HepG2 (cell line): ENCODE measurements at regions not wholly inside any gene's neighbourhood (a gene's known extent, or its start where the extent isn't known, plus 50 kb on each side); places are given as distances from the start of the nearest gene placed in this dataset.

Experiments used
- ISL2 ChIP-seq: sonication (generic); formaldehyde crosslinking; IDR thresholded peaks from 2 replicates; pipeline ENCODE4 v1.5.0; 2020; ENCODE audit warnings: missing genetic modification reagents
- NFIC ChIP-seq: IDR thresholded peaks from 2 replicates; pipeline ENCODE4 v1.6.1; 2012; ENCODE audit warnings: mild to moderate bottlenecking, low read length, inconsistent platforms
- TFDP2 ChIP-seq: sonication (generic); formaldehyde crosslinking; IDR thresholded peaks from 2 replicates; pipeline ENCODE4 v1.4.0; 2020; ENCODE audit warnings: missing genetic modification reagents
- ZBTB4 ChIP-seq: sonication (generic); formaldehyde crosslinking; IDR thresholded peaks from 2 replicates; pipeline ENCODE4 v1.4.0; 2020; ENCODE audit warnings: missing genetic modification reagents, mild to moderate bottlenecking, borderline replicate concordance
- ZBTB40 ChIP-seq, 2 experiments: fragments of 450-650 bp in 1 of 2; sonication (generic) in 1 of 2; formaldehyde crosslinking in 1 of 2; IDR thresholded peaks; 2 replicates each; pipeline versions ENCODE4 v1.6.1 to v1.8.0; 2016 to 2022; ENCODE audit warnings: antibody characterized with exemption in 1 of 2, mild to moderate bottlenecking in 1 of 2, missing genetic modification reagents in 1 of 2
- ZNF225 ChIP-seq: sonication (generic); formaldehyde crosslinking; IDR thresholded peaks from 2 replicates; pipeline ENCODE4 v1.4.0; 2020; ENCODE audit warnings: mild to moderate bottlenecking, missing genetic modification reagents
- ZNF264 ChIP-seq: sonication (generic); formaldehyde crosslinking; IDR thresholded peaks from 2 replicates; pipeline ENCODE4 v1.4.0; 2020; ENCODE audit warnings: missing genetic modification reagents
- ZNF414 ChIP-seq: sonication (generic); formaldehyde crosslinking; IDR thresholded peaks from 2 replicates; pipeline ENCODE4 v1.5.0; 2020; ENCODE audit warnings: missing genetic modification reagents
- ZNF598 ChIP-seq: sonication (generic); formaldehyde crosslinking; IDR thresholded peaks from 2 replicates; pipeline ENCODE4 v1.5.1; 2020; ENCODE audit warnings: mild to moderate bottlenecking, missing genetic modification reagents, borderline replicate concordance
- TF ChIP-seq, protein P1 (sequence below): sonication (generic); formaldehyde crosslinking; IDR thresholded peaks from 2 replicates; pipeline ENCODE4 v1.5.0; 2020; ENCODE audit warnings: missing genetic modification reagents
- TF ChIP-seq, protein P2 (sequence below): sonication (generic); formaldehyde crosslinking; IDR thresholded peaks from 2 replicates; pipeline ENCODE4 v1.4.0; 2020; ENCODE audit warnings: missing genetic modification reagents, mild to moderate bottlenecking, borderline replicate concordance

DNA sequence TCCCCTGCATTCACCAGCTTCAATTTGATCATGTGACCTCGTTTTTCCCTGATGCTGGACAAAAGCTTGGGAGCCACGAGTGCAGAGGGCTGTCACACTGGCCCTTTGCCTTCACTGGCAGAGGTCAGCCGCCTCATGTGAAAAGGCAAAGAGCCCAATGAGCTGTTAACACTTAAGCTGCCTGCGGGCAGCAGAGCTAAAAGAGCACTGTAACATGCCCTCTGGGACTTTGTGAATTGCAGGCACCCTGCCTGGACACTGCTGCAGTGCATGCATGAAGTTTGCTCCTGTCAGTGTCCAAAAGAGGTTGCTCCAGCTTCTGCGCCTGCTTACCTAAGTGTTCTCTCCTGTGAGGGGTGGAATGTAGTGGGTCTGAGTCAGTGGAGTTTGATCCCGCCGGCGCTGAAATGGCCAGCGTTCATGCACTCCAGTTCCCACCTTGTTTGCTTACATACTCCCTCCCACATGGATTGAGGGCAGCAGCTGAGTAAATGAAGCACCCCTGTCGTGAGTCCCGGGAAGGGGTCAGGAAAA is 193.7 kb downstream of the RFC3 start (continued):
- TF ChIP-seq ZBTB40 (IDR thresholded peaks at IDR 0.05) (no peak), ZBTB40 (CRISPR knock-in tag; IDR thresholded peaks at IDR 0.05) (peak; percentile 75; the same call in 1 of the 2 replicates), ZNF264 (CRISPR knock-in tag) (peak; percentile 60; the same call in 1 of the 2 replicates), ZBTB4 (CRISPR knock-in tag) (peak; percentile 87; the same call in 1 of the 2 replicates), ZNF598 (CRISPR knock-in tag) (peak; percentile 81; the same call in 1 of the 2 replicates), ZNF225 (CRISPR knock-in tag) (no peak), TFDP2 (peak; percentile 64), NFIC (peak; percentile 69; the same call in 1 of the 2 replicates), ZNF414 (CRISPR knock-in tag) (peak; percentile 88), ISL2 (CRISPR knock-in tag) (peak; percentile 73)
- TF ChIP-seq, protein P1, sequence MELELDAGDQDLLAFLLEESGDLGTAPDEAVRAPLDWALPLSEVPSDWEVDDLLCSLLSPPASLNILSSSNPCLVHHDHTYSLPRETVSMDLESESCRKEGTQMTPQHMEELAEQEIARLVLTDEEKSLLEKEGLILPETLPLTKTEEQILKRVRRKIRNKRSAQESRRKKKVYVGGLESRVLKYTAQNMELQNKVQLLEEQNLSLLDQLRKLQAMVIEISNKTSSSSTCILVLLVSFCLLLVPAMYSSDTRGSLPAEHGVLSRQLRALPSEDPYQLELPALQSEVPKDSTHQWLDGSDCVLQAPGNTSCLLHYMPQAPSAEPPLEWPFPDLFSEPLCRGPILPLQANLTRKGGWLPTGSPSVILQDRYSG (CRISPR knock-in tag) = 0 out of 2 replicates have a peak, but pooled peaks have one; percentile 37
- TF ChIP-seq, protein P2, sequence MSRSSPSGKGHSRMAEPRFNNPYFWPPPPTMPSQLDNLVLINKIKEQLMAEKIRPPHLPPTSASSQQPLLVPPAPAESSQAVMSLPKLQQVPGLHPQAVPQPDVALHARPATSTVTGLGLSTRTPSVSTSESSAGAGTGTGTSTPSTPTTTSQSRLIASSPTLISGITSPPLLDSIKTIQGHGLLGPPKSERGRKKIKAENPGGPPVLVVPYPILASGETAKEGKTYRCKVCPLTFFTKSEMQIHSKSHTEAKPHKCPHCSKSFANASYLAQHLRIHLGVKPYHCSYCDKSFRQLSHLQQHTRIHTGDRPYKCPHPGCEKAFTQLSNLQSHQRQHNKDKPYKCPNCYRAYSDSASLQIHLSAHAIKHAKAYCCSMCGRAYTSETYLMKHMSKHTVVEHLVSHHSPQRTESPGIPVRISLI = no peak
